WTC11 (cell line): ENCODE measurements at regions not wholly inside any gene's neighbourhood (a gene's known extent, or its start where the extent isn't known, plus 50 kb on each side); places are given as distances from the start of the nearest gene placed in this dataset.

Source experiments
- ATAC-seq: fragments of 200-7000 bp; cut with Tn5 transposase; 2 replicates; pipeline ENCODE4 v1.10.0; 2021; ENCODE audit warnings: mild to moderate bottlenecking, moderate library complexity
- CTCF ChIA-PET: fragments of 300-600 bp; sonication (Branson Sonifier 250); formaldehyde crosslinking; loops from one replicate; lab custom pipeline; 2021; ENCODE audit warnings: antibody characterized with exemption; lab: Charles Lee
- POLR2A ChIA-PET: fragments of 350-600 bp; sonication (Branson Sonifier 250); formaldehyde crosslinking; loops from one replicate; lab custom pipeline; 2021; ENCODE audit warnings: antibody characterized with exemption; lab: Charles Lee
- DNase-seq: peaks from one replicate; pipeline ENCODE4 v3.0.0; 2021; ENCODE audit warnings: low spot score
- H3K27ac Mint-ChIP-seq: 2 replicates; pipeline ENCODE4 v1.8.0; 2021; ENCODE audit warnings: mixed read lengths
- H3K27me3 Mint-ChIP-seq: 2 replicates; pipeline ENCODE4 v1.8.0; 2021; ENCODE audit warnings: low read depth, mild to moderate bottlenecking, moderate library complexity, mixed read lengths
- H3K36me3 Mint-ChIP-seq: 2 replicates; pipeline ENCODE4 v1.8.0; 2021; ENCODE audit warnings: mixed read lengths
- H3K4me1 Mint-ChIP-seq: 2 replicates; pipeline ENCODE4 v1.8.0; 2022; ENCODE audit warnings: mixed read lengths
- H3K4me3 Mint-ChIP-seq: 2 replicates; pipeline ENCODE4 v1.8.0; 2021; ENCODE audit warnings: mild to moderate bottlenecking, moderate library complexity, mixed read lengths
- H3K9me3 Mint-ChIP-seq: 2 replicates; pipeline ENCODE4 v1.8.0; 2021; ENCODE audit warnings: mixed read lengths
- ATF6 ChIP-seq: sonication (generic); formaldehyde crosslinking; IDR thresholded peaks from 2 replicates; pipeline ENCODE4 v1.8.1; 2023; ENCODE audit warnings: mild to moderate bottlenecking, missing genetic modification reagents
- CREB1 ChIP-seq: sonication (generic); formaldehyde crosslinking; IDR thresholded peaks from 2 replicates; pipeline ENCODE4 v1.8.0; 2023; ENCODE audit warnings: mild to moderate bottlenecking, missing genetic modification reagents
- CREM ChIP-seq: sonication (generic); formaldehyde crosslinking; IDR thresholded peaks from 2 replicates; pipeline ENCODE4 v1.8.1; 2022; ENCODE audit warnings: mild to moderate bottlenecking, missing genetic modification reagents, moderate library complexity
- E2F5 ChIP-seq: sonication (generic); formaldehyde crosslinking; IDR thresholded peaks from 2 replicates; pipeline ENCODE4 v1.8.1; 2022; ENCODE audit warnings: mild to moderate bottlenecking, moderate library complexity, missing genetic modification reagents
- HMGXB4 ChIP-seq: sonication (generic); formaldehyde crosslinking; IDR thresholded peaks from 2 replicates; pipeline ENCODE4 v1.8.1; 2023; ENCODE audit warnings: mild to moderate bottlenecking, moderate library complexity, missing genetic modification reagents
- IRF2 ChIP-seq: sonication (generic); formaldehyde crosslinking; IDR thresholded peaks from 2 replicates; pipeline ENCODE4 v1.8.0; 2022; ENCODE audit warnings: low read depth, missing genetic modification reagents, borderline replicate concordance
- JAZF1 ChIP-seq: fragments of 250-450 bp; sonication (Bioruptor Pico); IDR thresholded peaks from 2 replicates; pipeline ENCODE4 v1.9.0; 2021; ENCODE audit warnings: moderate library complexity, mild to moderate bottlenecking, inconsistent platforms
- MYBL2 ChIP-seq: sonication (generic); formaldehyde crosslinking; IDR thresholded peaks from 2 replicates; pipeline ENCODE4 v1.8.1; 2023; ENCODE audit warnings: mild to moderate bottlenecking, moderate library complexity, missing genetic modification reagents
- OVOL2 ChIP-seq: fragments of 250-450 bp; sonication (Bioruptor Pico); IDR thresholded peaks from 2 replicates; pipeline ENCODE4 v1.9.0; 2021; ENCODE audit warnings: mild to moderate bottlenecking, borderline replicate concordance
- TEAD4 ChIP-seq: sonication (generic); formaldehyde crosslinking; IDR thresholded peaks from 2 replicates; pipeline ENCODE4 v1.8.0; 2022; ENCODE audit warnings: mild to moderate bottlenecking, missing genetic modification reagents
- ZNF396 ChIP-seq: fragments of 250-450 bp; sonication (Bioruptor Pico); IDR thresholded peaks from 2 replicates; pipeline ENCODE4 v1.8.0; 2021; ENCODE audit warnings: mild to moderate bottlenecking, moderate library complexity, borderline replicate concordance
- ZNF416 ChIP-seq: fragments of 250-450 bp; sonication (Bioruptor Pico); IDR thresholded peaks from 2 replicates; pipeline ENCODE4 v1.9.0; 2021; ENCODE audit warnings: mild to moderate bottlenecking, inconsistent platforms
- ZNF423 ChIP-seq: fragments of 250-450 bp; sonication (Bioruptor Pico); IDR thresholded peaks from 2 replicates; pipeline ENCODE4 v2.1.2; 2022; ENCODE audit warnings: mild to moderate bottlenecking, moderate library complexity
- ZNF512 ChIP-seq: sonication (generic); formaldehyde crosslinking; IDR thresholded peaks from 2 replicates; pipeline ENCODE4 v1.8.1; 2022; ENCODE audit warnings: missing genetic modification reagents, borderline replicate concordance
- ZNF671 ChIP-seq: fragments of 250-450 bp; sonication (Bioruptor Pico); IDR thresholded peaks from 2 replicates; pipeline ENCODE4 v1.8.0; 2021; ENCODE audit warnings: mild to moderate bottlenecking
- TF ChIP-seq, protein P1 (sequence below): sonication (generic); formaldehyde crosslinking; conservative IDR thresholded peaks from 2 replicates; pipeline ENCODE4 v1.8.1; 2022; ENCODE audit warnings: mild to moderate bottlenecking, missing genetic modification reagents
- TF ChIP-seq, protein P2 (sequence below): sonication (generic); formaldehyde crosslinking; IDR thresholded peaks from 2 replicates; pipeline ENCODE4 v1.8.0; 2022; ENCODE audit warnings: missing genetic modification reagents
- TF ChIP-seq, protein P3 (sequence below): fragments of 200-600 bp; IDR thresholded peaks from 2 replicates; pipeline ENCODE4 v1.8.0; 2022; ENCODE audit warnings: antibody characterized with exemption
- TF ChIP-seq, protein P4 (sequence below): sonication (generic); formaldehyde crosslinking; conservative IDR thresholded peaks from 2 replicates; pipeline ENCODE4 v1.8.1; 2023; ENCODE audit warnings: mild to moderate bottlenecking, low read depth, missing genetic modification reagents, moderate library complexity

- no peaks in the 10 kb centered on the region for H3K36me3 Mint-ChIP-seq
- POLR2A ChIA-PET, result no interaction called here
- no peaks in the 10 kb centered on the region for H3K9me3 Mint-ChIP-seq
- DNase-seq, result no peak
- H3K27ac Mint-ChIP-seq, result no peak overlapping the region
- TF ChIP-seq ZNF671 (CRISPR knock-in tag), result no peak
- TF ChIP-seq ZNF423 (CRISPR knock-in tag), result no peak
- no peak for TF ChIP-seq OVOL2
- TF ChIP-seq, protein P1, sequence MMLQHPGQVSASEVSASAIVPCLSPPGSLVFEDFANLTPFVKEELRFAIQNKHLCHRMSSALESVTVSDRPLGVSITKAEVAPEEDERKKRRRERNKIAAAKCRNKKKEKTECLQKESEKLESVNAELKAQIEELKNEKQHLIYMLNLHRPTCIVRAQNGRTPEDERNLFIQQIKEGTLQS, result no peak
- TF ChIP-seq ZNF512, result no peak
- TF ChIP-seq ATF6, result no peak
- TF ChIP-seq MYBL2, result no peak
- no peak for TF ChIP-seq ZNF396 (CRISPR knock-in tag)
- TF ChIP-seq, protein P2, sequence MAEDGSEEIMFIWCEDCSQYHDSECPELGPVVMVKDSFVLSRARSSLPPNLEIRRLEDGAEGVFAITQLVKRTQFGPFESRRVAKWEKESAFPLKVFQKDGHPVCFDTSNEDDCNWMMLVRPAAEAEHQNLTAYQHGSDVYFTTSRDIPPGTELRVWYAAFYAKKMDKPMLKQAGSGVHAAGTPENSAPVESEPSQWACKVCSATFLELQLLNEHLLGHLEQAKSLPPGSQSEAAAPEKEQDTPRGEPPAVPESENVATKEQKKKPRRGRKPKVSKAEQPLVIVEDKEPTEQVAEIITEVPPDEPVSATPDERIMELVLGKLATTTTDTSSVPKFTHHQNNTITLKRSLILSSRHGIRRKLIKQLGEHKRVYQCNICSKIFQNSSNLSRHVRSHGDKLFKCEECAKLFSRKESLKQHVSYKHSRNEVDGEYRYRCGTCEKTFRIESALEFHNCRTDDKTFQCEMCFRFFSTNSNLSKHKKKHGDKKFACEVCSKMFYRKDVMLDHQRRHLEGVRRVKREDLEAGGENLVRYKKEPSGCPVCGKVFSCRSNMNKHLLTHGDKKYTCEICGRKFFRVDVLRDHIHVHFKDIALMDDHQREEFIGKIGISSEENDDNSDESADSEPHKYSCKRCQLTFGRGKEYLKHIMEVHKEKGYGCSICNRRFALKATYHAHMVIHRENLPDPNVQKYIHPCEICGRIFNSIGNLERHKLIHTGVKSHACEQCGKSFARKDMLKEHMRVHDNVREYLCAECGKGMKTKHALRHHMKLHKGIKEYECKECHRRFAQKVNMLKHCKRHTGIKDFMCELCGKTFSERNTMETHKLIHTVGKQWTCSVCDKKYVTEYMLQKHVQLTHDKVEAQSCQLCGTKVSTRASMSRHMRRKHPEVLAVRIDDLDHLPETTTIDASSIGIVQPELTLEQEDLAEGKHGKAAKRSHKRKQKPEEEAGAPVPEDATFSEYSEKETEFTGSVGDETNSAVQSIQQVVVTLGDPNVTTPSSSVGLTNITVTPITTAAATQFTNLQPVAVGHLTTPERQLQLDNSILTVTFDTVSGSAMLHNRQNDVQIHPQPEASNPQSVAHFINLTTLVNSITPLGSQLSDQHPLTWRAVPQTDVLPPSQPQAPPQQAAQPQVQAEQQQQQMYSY, result no peak
- no peak for TF ChIP-seq JAZF1 (CRISPR knock-in tag)
- TF ChIP-seq, protein P3, sequence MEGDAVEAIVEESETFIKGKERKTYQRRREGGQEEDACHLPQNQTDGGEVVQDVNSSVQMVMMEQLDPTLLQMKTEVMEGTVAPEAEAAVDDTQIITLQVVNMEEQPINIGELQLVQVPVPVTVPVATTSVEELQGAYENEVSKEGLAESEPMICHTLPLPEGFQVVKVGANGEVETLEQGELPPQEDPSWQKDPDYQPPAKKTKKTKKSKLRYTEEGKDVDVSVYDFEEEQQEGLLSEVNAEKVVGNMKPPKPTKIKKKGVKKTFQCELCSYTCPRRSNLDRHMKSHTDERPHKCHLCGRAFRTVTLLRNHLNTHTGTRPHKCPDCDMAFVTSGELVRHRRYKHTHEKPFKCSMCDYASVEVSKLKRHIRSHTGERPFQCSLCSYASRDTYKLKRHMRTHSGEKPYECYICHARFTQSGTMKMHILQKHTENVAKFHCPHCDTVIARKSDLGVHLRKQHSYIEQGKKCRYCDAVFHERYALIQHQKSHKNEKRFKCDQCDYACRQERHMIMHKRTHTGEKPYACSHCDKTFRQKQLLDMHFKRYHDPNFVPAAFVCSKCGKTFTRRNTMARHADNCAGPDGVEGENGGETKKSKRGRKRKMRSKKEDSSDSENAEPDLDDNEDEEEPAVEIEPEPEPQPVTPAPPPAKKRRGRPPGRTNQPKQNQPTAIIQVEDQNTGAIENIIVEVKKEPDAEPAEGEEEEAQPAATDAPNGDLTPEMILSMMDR, result no peak
- no peak for TF ChIP-seq ZNF416 (CRISPR knock-in tag)
- no peak for TF ChIP-seq IRF2
- TF ChIP-seq E2F5 (CRISPR knock-in tag), result no peak
- TF ChIP-seq CREB1, result no peak
- no peak for TF ChIP-seq HMGXB4
- TF ChIP-seq TEAD4 (CRISPR knock-in tag), result no peak
- no peak for TF ChIP-seq CREM (CRISPR knock-in tag)
- TF ChIP-seq, protein P4, sequence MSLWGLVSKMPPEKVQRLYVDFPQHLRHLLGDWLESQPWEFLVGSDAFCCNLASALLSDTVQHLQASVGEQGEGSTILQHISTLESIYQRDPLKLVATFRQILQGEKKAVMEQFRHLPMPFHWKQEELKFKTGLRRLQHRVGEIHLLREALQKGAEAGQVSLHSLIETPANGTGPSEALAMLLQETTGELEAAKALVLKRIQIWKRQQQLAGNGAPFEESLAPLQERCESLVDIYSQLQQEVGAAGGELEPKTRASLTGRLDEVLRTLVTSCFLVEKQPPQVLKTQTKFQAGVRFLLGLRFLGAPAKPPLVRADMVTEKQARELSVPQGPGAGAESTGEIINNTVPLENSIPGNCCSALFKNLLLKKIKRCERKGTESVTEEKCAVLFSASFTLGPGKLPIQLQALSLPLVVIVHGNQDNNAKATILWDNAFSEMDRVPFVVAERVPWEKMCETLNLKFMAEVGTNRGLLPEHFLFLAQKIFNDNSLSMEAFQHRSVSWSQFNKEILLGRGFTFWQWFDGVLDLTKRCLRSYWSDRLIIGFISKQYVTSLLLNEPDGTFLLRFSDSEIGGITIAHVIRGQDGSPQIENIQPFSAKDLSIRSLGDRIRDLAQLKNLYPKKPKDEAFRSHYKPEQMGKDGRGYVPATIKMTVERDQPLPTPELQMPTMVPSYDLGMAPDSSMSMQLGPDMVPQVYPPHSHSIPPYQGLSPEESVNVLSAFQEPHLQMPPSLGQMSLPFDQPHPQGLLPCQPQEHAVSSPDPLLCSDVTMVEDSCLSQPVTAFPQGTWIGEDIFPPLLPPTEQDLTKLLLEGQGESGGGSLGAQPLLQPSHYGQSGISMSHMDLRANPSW (CRISPR knock-in tag), result no peak
- TF ChIP-seq, all 79 proteins: peak for 0
- H3K4me1 Mint-ChIP-seq, result peaks cover 14% of the 10 kb centered on the region
- H3K27me3 Mint-ChIP-seq, result 0 out of 2 replicates have a peak, but pooled peaks cover 3% of the 10 kb centered on the region
- CTCF ChIA-PET, result no interaction called here
- ATAC-seq, result no peak
- H3K4me3 Mint-ChIP-seq, result no peak overlapping the region
Measured at GRCh38 chr12:116444590-116444943, 114.6 kb upstream of the MAP1LC3B2 start.
